ENCODE measurements at regions not wholly inside any gene's neighbourhood (a gene's known extent, or its start where the extent isn't known, plus 50 kb on each side); places are given as distances from the start of the nearest gene placed in this dataset.

- CTCF ChIA-PET (ENCODE audit: low intra/inter-chr PET ratio, low total read pairs) = no interaction called here
- no peak overlapping the region for H2AFZ ChIP-seq (ENCODE audit: low read length)
- no peak overlapping the region for H3K9ac ChIP-seq (ENCODE audit: insufficient read depth, low read depth, low read length)
- POLR2A ChIA-PET = no interaction called here
- DNase-seq (ENCODE audit: low spot score) (no peak), FAIRE-seq (no peak), ATAC-seq (no peak)
- no peak overlapping the region for H3K27ac ChIP-seq (ENCODE audit: extremely low read length, insufficient read depth, low read length)
- 39% methylated on average over 18 of the region's 20 CpGs for WGBS (ENCODE audit: low lambda C conversion rate)
- in situ Hi-C loops (cut with HindIII; ENCODE audit: extremely low pct_ligation_motif_present, low pct_unique_long_range_greater_than_20kb) (no loop called here), intact Hi-C loops (cut with micrococcal nuclease; ENCODE audit: unreplicated experiment) (no loop called here)
- H3K4me1 ChIP-seq (ENCODE audit: insufficient read depth, low read length) = no peaks in the 10 kb centered on the region
- H3K79me2 ChIP-seq (ENCODE audit: insufficient read depth, low read length) = no peaks in the 10 kb centered on the region
- no peaks in the 10 kb centered on the region for H3K36me3 ChIP-seq (replicated peaks in 1 of 2; ENCODE audit: control insufficient read depth in 1 of 2, insufficient read depth in 2 of 2, low read length in 2 of 2)
- no peak overlapping the region for H3K4me2 ChIP-seq (ENCODE audit: low read depth, low read length)
- H3K9me3 ChIP-seq (ENCODE audit: low read length) = no peaks in the 10 kb centered on the region
- H3K27me3 ChIP-seq (ENCODE audit: control insufficient read depth in 1 of 2, insufficient read depth in 2 of 2, low read length in 2 of 2) = peaks cover 9 to 42% of the 10 kb centered on the region in 2 experiments; a peak in 4 of 5 replicates
- no TSS peak for BruUV-seq (replicated peaks)
- no peaks in the 10 kb centered on the region for H4K20me1 ChIP-seq (ENCODE audit: insufficient read depth, low read length)
- H3K4me3 ChIP-seq (replicated peaks in 1 of 3; ENCODE audit: insufficient read depth in 1 of 3, low read depth in 2 of 3, low read length in 3 of 3) = no peak overlapping the region
- TF ChIP-seq, protein P1, sequence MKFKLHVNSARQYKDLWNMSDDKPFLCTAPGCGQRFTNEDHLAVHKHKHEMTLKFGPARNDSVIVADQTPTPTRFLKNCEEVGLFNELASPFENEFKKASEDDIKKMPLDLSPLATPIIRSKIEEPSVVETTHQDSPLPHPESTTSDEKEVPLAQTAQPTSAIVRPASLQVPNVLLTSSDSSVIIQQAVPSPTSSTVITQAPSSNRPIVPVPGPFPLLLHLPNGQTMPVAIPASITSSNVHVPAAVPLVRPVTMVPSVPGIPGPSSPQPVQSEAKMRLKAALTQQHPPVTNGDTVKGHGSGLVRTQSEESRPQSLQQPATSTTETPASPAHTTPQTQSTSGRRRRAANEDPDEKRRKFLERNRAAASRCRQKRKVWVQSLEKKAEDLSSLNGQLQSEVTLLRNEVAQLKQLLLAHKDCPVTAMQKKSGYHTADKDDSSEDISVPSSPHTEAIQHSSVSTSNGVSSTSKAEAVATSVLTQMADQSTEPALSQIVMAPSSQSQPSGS (CRISPR knock-in tag; IDR thresholded peaks at IDR 0.05) = no peak
- TF ChIP-seq KDM1A (CRISPR knock-in tag; IDR thresholded peaks at IDR 0.05) = no peak
Observed at GRCh38 chr2:129902731-129903585, 76.5 kb upstream of the RAB6C start.

DNA sequence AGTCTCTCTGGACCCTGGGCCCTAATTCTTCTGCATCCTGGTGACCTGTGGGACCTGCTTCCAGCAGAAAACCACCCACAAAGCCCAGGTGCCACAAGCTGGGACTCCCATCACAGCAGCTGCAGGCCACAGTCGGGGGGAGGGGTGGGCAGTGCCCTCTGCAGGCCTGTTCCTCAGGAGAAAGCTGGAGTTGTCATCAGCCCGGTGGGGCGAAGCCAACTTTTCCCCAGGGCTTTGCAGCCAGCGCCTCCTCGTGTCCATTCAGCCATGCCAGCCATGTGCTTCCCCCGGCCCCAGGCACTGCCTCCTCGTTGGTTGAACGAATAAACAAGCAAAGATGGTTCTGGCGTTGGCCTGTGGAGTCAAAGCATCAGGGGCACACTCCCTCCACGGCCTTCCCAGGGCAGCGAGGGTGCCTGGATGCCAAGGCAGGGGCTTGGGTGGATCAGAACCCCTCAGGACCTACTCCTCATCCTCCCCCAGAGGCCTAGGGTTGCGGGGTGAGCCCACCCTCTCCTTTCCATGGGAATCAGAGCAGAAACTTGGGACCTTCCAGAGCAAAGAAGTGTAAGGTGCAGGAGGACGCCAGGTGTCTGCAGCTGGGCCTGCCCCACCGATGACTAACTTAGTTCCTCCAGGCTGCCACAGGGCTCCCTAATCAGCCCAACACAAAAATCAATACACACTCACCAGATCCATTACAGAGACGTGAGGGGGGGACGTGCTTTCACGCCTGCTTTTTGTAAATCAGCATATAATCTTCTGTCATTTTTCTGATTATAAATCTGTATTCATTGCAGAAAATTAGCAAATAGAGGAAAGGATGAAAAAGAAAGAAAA is 75.7 kb upstream of the RAB6C start:
- ChIA-PET CTCF (ENCODE audit: low intra/inter-chr PET ratio, low total read pairs) (no interaction called here), POLR2A (no interaction called here)
- 5% methylated on average over 14 of the region's 17 CpGs for WGBS (ENCODE audit: low lambda C conversion rate)
- Histone ChIP-seq H3K79me2 (ENCODE audit: insufficient read depth, low read length) (no peaks in the 10 kb centered on the region), H3K9ac (ENCODE audit: insufficient read depth, low read depth, low read length) (no peak overlapping the region), H3K4me2 (ENCODE audit: low read depth, low read length) (no peak overlapping the region), H3K9me3 (ENCODE audit: low read length) (no peaks in the 10 kb centered on the region), H3K4me3 (replicated peaks in 1 of 3; ENCODE audit: insufficient read depth in 1 of 3, low read depth in 2 of 3, low read length in 3 of 3) (no peak overlapping the region), H3K27ac (ENCODE audit: extremely low read length, insufficient read depth, low read length) (no peak overlapping the region), H3K36me3 (replicated peaks in 1 of 2; ENCODE audit: control insufficient read depth in 1 of 2, insufficient read depth in 2 of 2, low read length in 2 of 2) (no peaks in the 10 kb centered on the region), H4K20me1 (ENCODE audit: insufficient read depth, low read length) (no peaks in the 10 kb centered on the region), H3K27me3 (ENCODE audit: control insufficient read depth in 1 of 2, insufficient read depth in 2 of 2, low read length in 2 of 2) (peaks cover 11 to 50% of the 10 kb centered on the region in 2 experiments; a peak in 4 of 5 replicates), H3K4me1 (ENCODE audit: insufficient read depth, low read length) (no peaks in the 10 kb centered on the region), H2AFZ (ENCODE audit: low read length) (no peak overlapping the region)
- TF ChIP-seq MED8 (CRISPR knock-in tag; IDR thresholded peaks at IDR 0.05; ENCODE audit: insufficient replicate concordance) = no peak
- TF ChIP-seq CTCF (CRISPR knock-in tag; IDR thresholded peaks at IDR 0.05) = peak; percentile 31; the same call in 1 of the 2 replicates
- 0 out of 2 replicates have a peak, but pooled peaks have one; percentile 47 for TF ChIP-seq HNRNPL (IDR thresholded peaks at IDR 0.05; ENCODE audit: low read depth, low read length)
- TF ChIP-seq STAG1 (CRISPR knock-in tag; IDR thresholded peaks at IDR 0.05) = 0 out of 2 replicates have a peak, but pooled peaks have one; percentile 17
- TF ChIP-seq SPEN (CRISPR knock-in tag; IDR thresholded peaks at IDR 0.05; ENCODE audit: low read depth) = no peak
- intact Hi-C loops (cut with micrococcal nuclease; ENCODE audit: unreplicated experiment) = no loop called here
- DNase-seq (ENCODE audit: low spot score) = no peak
- no peak for FAIRE-seq
- BruUV-seq (replicated peaks) = no TSS peak
- in situ Hi-C loops (cut with HindIII; ENCODE audit: extremely low pct_ligation_motif_present, low pct_unique_long_range_greater_than_20kb) = no loop called here
- ATAC-seq = peak; percentile 37
